ENCODE measurements at regions not wholly inside any gene's neighbourhood (a gene's known extent, or its start where the extent isn't known, plus 50 kb on each side); places are given as distances from the start of the nearest gene placed in this dataset.

DNA sequence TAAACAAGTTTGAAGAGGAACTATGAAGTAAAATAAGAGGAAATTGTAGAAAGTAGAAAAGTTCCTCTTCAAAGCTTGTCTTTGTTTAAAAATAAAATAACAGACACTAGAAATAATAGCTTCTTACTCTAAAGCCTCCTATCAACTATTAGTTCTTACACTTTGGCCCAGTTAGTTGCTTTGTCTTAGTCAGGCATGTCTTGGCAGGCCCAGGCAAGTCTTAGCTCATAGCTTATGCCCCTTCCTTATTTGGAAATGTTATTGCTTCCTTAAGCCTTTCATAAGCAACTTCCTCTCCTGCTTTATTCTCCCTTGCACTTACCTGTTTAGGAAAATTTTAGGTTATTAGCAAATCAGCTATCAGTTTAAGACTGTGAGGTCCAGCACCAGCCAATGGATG lies 950.6 kb upstream of the LRATD1 start:
- H2BK15ac ChIP-seq (ENCODE audit: low read length) = no peak overlapping the region
- H2AK5ac ChIP-seq (ENCODE audit: low read depth, low read length) = no peak overlapping the region
- no peak overlapping the region for H2BK12ac ChIP-seq (ENCODE audit: low read length)
- H3K27me3 ChIP-seq (ENCODE audit: control insufficient read depth in 3 of 3, insufficient read depth in 3 of 3, low read depth in 1 of 3, low read length in 3 of 3) = no peaks in the 10 kb centered on the region
- DNase-seq (ENCODE audit: low spot score) = no peak
- no peak overlapping the region for H3K27ac ChIP-seq (replicated peaks; ENCODE audit: low read length)
- H3K4me1 ChIP-seq (ENCODE audit: control insufficient read depth in 2 of 2, insufficient read depth in 1 of 2, low read depth in 1 of 2, low read length in 2 of 2) = no peaks in the 10 kb centered on the region
- peaks cover 2 to 3% of the 10 kb centered on the region in 2 donors for H3K9me3 ChIP-seq (replicated peaks in 1 of 2; ENCODE audit: control insufficient read depth in 2 of 2, insufficient read depth in 1 of 2, low read depth in 1 of 2, low read length in 2 of 2)
- H2AFZ ChIP-seq (ENCODE audit: low read length) = no peak overlapping the region
- no peak overlapping the region for H2BK5ac ChIP-seq (ENCODE audit: low read length)
- no peak overlapping the region for H3K23ac ChIP-seq (ENCODE audit: low read depth, low read length, poor library complexity)
- H4K91ac ChIP-seq (ENCODE audit: low read depth, low read length, poor library complexity) = no peak overlapping the region
- no peak overlapping the region for H3K4ac ChIP-seq (ENCODE audit: low read length)
- H3K14ac ChIP-seq (ENCODE audit: low read length) = no peak overlapping the region
- no peak overlapping the region for H3K4me2 ChIP-seq (ENCODE audit: insufficient read depth, low read length, poor library complexity, severe bottlenecking)
- H3K79me1 ChIP-seq (ENCODE audit: low read depth, low read length) = no peaks in the 10 kb centered on the region
- H4K8ac ChIP-seq (ENCODE audit: low read depth, low read length) = no peak overlapping the region
- H2BK120ac ChIP-seq (ENCODE audit: low read depth, low read length) = no peak overlapping the region
- no peaks in the 10 kb centered on the region for H3K36me3 ChIP-seq (replicated peaks in 1 of 2; ENCODE audit: control insufficient read depth in 2 of 2, insufficient read depth in 2 of 2, low read length in 2 of 2)
- H3K9ac ChIP-seq (ENCODE audit: low read depth, low read length, poor library complexity) = no peak overlapping the region
- H3K18ac ChIP-seq (ENCODE audit: low read length) = no peak overlapping the region
- H3K4me3 ChIP-seq (ENCODE audit: low read length in 2 of 2) = no peak overlapping the region

DNA sequence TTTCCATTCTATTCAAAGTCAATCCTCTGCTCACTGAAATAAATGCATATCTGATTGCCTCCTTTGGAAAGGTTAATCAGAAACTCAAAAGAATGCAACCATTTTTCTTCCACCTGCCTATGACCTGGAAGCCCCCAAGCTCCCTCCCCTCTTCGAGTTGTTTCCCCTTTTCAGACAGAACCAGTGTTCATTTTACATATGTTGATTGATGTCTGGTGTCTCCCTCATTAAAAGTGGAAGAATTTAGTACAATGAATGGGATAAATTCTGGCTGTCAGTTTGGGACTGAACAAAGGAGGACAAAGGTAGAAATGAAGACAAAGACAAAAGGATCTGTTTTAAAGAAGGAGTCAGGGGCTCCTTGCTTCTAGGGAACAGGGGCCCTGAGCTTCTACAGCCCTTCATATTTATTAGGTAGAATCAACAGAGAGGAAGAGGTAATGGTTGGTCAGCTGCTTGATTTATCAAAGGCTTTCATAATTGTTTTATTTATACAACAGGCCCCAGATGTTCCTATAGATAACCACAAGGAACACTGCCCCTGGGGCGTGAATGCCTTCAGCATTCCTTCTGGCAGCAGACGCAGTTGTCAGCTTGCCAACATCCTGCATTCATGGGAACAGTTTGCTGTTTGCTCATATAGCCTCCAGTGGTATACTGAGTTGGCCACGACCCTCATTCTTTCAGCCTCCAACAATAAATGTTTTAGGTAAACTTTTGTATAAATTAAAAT lies 949.8 kb upstream of the LRATD1 start:
- Histone ChIP-seq H4K91ac (ENCODE audit: low read depth, low read length, poor library complexity) (no peak overlapping the region), H3K14ac (ENCODE audit: low read length) (no peak overlapping the region), H3K4me3 (ENCODE audit: low read length in 2 of 2) (no peak overlapping the region), H3K18ac (ENCODE audit: low read length) (no peak overlapping the region), H3K79me1 (ENCODE audit: low read depth, low read length) (no peaks in the 10 kb centered on the region), H2BK15ac (ENCODE audit: low read length) (no peak overlapping the region), H3K4me1 (ENCODE audit: control insufficient read depth in 2 of 2, insufficient read depth in 1 of 2, low read depth in 1 of 2, low read length in 2 of 2) (no peaks in the 10 kb centered on the region), H3K9ac (ENCODE audit: low read depth, low read length, poor library complexity) (no peak overlapping the region), H2AFZ (ENCODE audit: low read length) (no peak overlapping the region), H3K27me3 (ENCODE audit: control insufficient read depth in 3 of 3, insufficient read depth in 3 of 3, low read depth in 1 of 3, low read length in 3 of 3) (no peaks in the 10 kb centered on the region), H2AK5ac (ENCODE audit: low read depth, low read length) (no peak overlapping the region), H3K36me3 (replicated peaks in 1 of 2; ENCODE audit: control insufficient read depth in 2 of 2, insufficient read depth in 2 of 2, low read length in 2 of 2) (no peaks in the 10 kb centered on the region), H2BK5ac (ENCODE audit: low read length) (no peak overlapping the region), H2BK120ac (ENCODE audit: low read depth, low read length) (no peak overlapping the region), H3K9me3 (replicated peaks in 1 of 2; ENCODE audit: control insufficient read depth in 2 of 2, insufficient read depth in 1 of 2, low read depth in 1 of 2, low read length in 2 of 2) (peaks cover 2 to 3% of the 10 kb centered on the region in 2 donors), H2BK12ac (ENCODE audit: low read length) (no peak overlapping the region), H4K8ac (ENCODE audit: low read depth, low read length) (no peak overlapping the region), H3K4ac (ENCODE audit: low read length) (no peak overlapping the region), H3K27ac (replicated peaks; ENCODE audit: low read length) (no peak overlapping the region), H3K23ac (ENCODE audit: low read depth, low read length, poor library complexity) (no peak overlapping the region), H3K4me2 (ENCODE audit: insufficient read depth, low read length, poor library complexity, severe bottlenecking) (no peak overlapping the region)
- no peak for DNase-seq (ENCODE audit: low spot score)
- WGBS, 2 donors (ENCODE audit: extremely low coverage in 2 of 2, insufficient read length in 2 of 2, insufficient replicate concordance in 1 of 2) = no CpG with 5 or more reads among the region's 4 CpGs

GRCh38 chr2:13686262-13686661 lies 946.3 kb upstream of the LRATD1 start:
- Histone ChIP-seq H3K4me2 (ENCODE audit: insufficient read depth, low read length, poor library complexity, severe bottlenecking) (no peak overlapping the region), H4K8ac (ENCODE audit: low read depth, low read length) (no peak overlapping the region), H3K4me3 (ENCODE audit: low read length in 2 of 2) (no peak overlapping the region), H3K79me1 (ENCODE audit: low read depth, low read length) (no peaks in the 10 kb centered on the region), H3K9ac (ENCODE audit: low read depth, low read length, poor library complexity) (no peak overlapping the region), H3K23ac (ENCODE audit: low read depth, low read length, poor library complexity) (no peak overlapping the region), H2BK120ac (ENCODE audit: low read depth, low read length) (no peak overlapping the region), H3K4me1 (ENCODE audit: control insufficient read depth in 2 of 2, insufficient read depth in 1 of 2, low read depth in 1 of 2, low read length in 2 of 2) (no peaks in the 10 kb centered on the region), H2AFZ (ENCODE audit: low read length) (no peak overlapping the region), H3K36me3 (replicated peaks in 1 of 2; ENCODE audit: control insufficient read depth in 2 of 2, insufficient read depth in 2 of 2, low read length in 2 of 2) (no peaks in the 10 kb centered on the region), H2BK5ac (ENCODE audit: low read length) (no peak overlapping the region), H3K14ac (ENCODE audit: low read length) (no peak overlapping the region), H3K27ac (replicated peaks; ENCODE audit: low read length) (no peak overlapping the region), H2BK15ac (ENCODE audit: low read length) (no peak overlapping the region), H3K27me3 (ENCODE audit: control insufficient read depth in 3 of 3, insufficient read depth in 3 of 3, low read depth in 1 of 3, low read length in 3 of 3) (no peaks in the 10 kb centered on the region), H3K9me3 (replicated peaks in 1 of 2; ENCODE audit: control insufficient read depth in 2 of 2, insufficient read depth in 1 of 2, low read depth in 1 of 2, low read length in 2 of 2) (peaks cover 3 to 4% of the 10 kb centered on the region in 2 donors), H3K4ac (ENCODE audit: low read length) (no peak overlapping the region), H3K18ac (ENCODE audit: low read length) (no peak overlapping the region), H2BK12ac (ENCODE audit: low read length) (no peak overlapping the region), H4K91ac (ENCODE audit: low read depth, low read length, poor library complexity) (no peak overlapping the region), H2AK5ac (ENCODE audit: low read depth, low read length) (no peak overlapping the region)
- no CpG with 5 or more reads among the region's 1 CpG for WGBS, 2 donors (ENCODE audit: extremely low coverage in 2 of 2, insufficient read length in 2 of 2, insufficient replicate concordance in 1 of 2)
- DNase-seq (ENCODE audit: low spot score) = no peak

GRCh38 chr2:13694673-13695072 lies 937.8 kb upstream of the LRATD1 start:
- Histone ChIP-seq H2AFZ (ENCODE audit: low read length) (no peak overlapping the region), H4K8ac (ENCODE audit: low read depth, low read length) (no peak overlapping the region), H3K36me3 (replicated peaks in 1 of 2; ENCODE audit: control insufficient read depth in 2 of 2, insufficient read depth in 2 of 2, low read length in 2 of 2) (no peaks in the 10 kb centered on the region), H3K14ac (ENCODE audit: low read length) (no peak overlapping the region), H3K4me3 (ENCODE audit: low read length in 2 of 2) (no peak overlapping the region), H3K18ac (ENCODE audit: low read length) (no peak overlapping the region), H2BK120ac (ENCODE audit: low read depth, low read length) (no peak overlapping the region), H3K23ac (ENCODE audit: low read depth, low read length, poor library complexity) (no peak overlapping the region), H2BK5ac (ENCODE audit: low read length) (no peak overlapping the region), H4K91ac (ENCODE audit: low read depth, low read length, poor library complexity) (no peak overlapping the region), H3K4me1 (ENCODE audit: control insufficient read depth in 2 of 2, insufficient read depth in 1 of 2, low read depth in 1 of 2, low read length in 2 of 2) (no peaks in the 10 kb centered on the region), H2BK15ac (ENCODE audit: low read length) (no peak overlapping the region), H3K4me2 (ENCODE audit: insufficient read depth, low read length, poor library complexity, severe bottlenecking) (no peak overlapping the region), H3K27ac (replicated peaks; ENCODE audit: low read length) (no peak overlapping the region), H2BK12ac (ENCODE audit: low read length) (no peak overlapping the region), H3K4ac (ENCODE audit: low read length) (no peak overlapping the region), H3K9ac (ENCODE audit: low read depth, low read length, poor library complexity) (no peak overlapping the region), H3K27me3 (ENCODE audit: control insufficient read depth in 3 of 3, insufficient read depth in 3 of 3, low read depth in 1 of 3, low read length in 3 of 3) (no peaks in the 10 kb centered on the region), H3K79me1 (ENCODE audit: low read depth, low read length) (no peaks in the 10 kb centered on the region), H3K9me3 (replicated peaks in 1 of 2; ENCODE audit: control insufficient read depth in 2 of 2, insufficient read depth in 1 of 2, low read depth in 1 of 2, low read length in 2 of 2) (no peaks in the 10 kb centered on the region), H2AK5ac (ENCODE audit: low read depth, low read length) (no peak overlapping the region)
- no peak for DNase-seq (ENCODE audit: low spot score)

Measured in neuronal stem cell (in vitro differentiated cells).